ENCODE measurements at regions not wholly inside any gene's neighbourhood (a gene's known extent, or its start where the extent isn't known, plus 50 kb on each side); places are given as distances from the start of the nearest gene placed in this dataset.

DNA sequence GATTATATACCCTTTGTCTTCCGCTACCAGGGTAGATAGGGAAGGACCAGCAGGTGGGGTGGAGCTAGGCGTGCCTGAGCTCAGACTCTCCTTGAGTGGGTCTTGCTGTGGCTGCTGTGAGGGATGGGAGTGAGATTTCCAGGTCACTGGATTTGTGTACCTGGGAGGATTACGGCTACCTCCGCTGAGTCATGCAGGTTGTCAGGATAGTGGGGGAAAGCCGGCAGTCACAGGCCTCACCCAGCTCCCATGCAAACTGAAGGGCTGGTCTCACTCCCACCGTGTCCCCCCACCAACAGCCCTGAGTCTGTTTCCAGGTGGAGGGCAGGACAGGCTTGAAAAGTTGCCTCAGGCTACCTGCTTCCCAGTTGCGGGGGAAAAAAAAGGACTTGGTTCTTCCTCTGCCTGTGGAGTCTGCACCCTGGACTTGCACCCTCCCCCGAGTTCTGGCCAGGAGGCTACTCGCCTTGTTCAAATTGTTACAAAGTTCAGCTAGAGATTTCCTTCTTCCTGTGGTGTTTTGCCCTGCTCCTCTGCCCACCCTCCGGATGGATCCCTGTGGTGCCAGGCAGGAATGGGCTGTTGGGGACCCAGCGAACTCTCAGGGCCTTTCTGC, 268.3 kb downstream of the VAPA start:
- Mint-ChIP-seq H3K27ac (ENCODE audit: unreplicated experiment) (no peak overlapping the region), H3K9me3 (ENCODE audit: unreplicated experiment) (no peaks in the 10 kb centered on the region), H3K27me3 (ENCODE audit: low read depth, unreplicated experiment) (peaks cover 18% of the 10 kb centered on the region), H3K4me1 (ENCODE audit: low read depth, unreplicated experiment) (no peaks in the 10 kb centered on the region), H3K36me3 (ENCODE audit: low read depth, unreplicated experiment) (no peaks in the 10 kb centered on the region), H3K4me3 (ENCODE audit: unreplicated experiment) (no peak overlapping the region)
- Histone ChIP-seq H2AFZ (ENCODE audit: low read depth, low read length) (no peak overlapping the region), H3K36me3 (ENCODE audit: insufficient read depth, low read length) (no peaks in the 10 kb centered on the region), H3K79me2 (ENCODE audit: insufficient read depth, low read length) (no peaks in the 10 kb centered on the region), H3K27me3 (ENCODE audit: insufficient read depth, low read length) (no peaks in the 10 kb centered on the region), H3K4me1 (ENCODE audit: insufficient read depth, low read length) (no peaks in the 10 kb centered on the region), H3K9me3 (ENCODE audit: insufficient read depth, low read depth, low read length) (no peaks in the 10 kb centered on the region), H3K4me3 (ENCODE audit: insufficient read depth, low read depth, low read length) (no peak overlapping the region), H4K20me1 (ENCODE audit: insufficient read depth, low read length) (no peaks in the 10 kb centered on the region), H3K9ac (ENCODE audit: low read length) (no peak overlapping the region), H3K4me2 (ENCODE audit: low read length) (no peak overlapping the region), H3K27ac (ENCODE audit: low read depth, low read length) (no peak overlapping the region)
- FAIRE-seq (no peak), DNase-seq (ENCODE audit: low read depth) (no peak)
- TF ChIP-seq, protein P1, sequence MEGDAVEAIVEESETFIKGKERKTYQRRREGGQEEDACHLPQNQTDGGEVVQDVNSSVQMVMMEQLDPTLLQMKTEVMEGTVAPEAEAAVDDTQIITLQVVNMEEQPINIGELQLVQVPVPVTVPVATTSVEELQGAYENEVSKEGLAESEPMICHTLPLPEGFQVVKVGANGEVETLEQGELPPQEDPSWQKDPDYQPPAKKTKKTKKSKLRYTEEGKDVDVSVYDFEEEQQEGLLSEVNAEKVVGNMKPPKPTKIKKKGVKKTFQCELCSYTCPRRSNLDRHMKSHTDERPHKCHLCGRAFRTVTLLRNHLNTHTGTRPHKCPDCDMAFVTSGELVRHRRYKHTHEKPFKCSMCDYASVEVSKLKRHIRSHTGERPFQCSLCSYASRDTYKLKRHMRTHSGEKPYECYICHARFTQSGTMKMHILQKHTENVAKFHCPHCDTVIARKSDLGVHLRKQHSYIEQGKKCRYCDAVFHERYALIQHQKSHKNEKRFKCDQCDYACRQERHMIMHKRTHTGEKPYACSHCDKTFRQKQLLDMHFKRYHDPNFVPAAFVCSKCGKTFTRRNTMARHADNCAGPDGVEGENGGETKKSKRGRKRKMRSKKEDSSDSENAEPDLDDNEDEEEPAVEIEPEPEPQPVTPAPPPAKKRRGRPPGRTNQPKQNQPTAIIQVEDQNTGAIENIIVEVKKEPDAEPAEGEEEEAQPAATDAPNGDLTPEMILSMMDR (IDR thresholded peaks at IDR 0.05; ENCODE audit: insufficient read depth, low read depth, low read length): no peak
- TF ChIP-seq EZH2 (IDR thresholded peaks at IDR 0.05; ENCODE audit: insufficient read depth, low read length): no peak

DNA sequence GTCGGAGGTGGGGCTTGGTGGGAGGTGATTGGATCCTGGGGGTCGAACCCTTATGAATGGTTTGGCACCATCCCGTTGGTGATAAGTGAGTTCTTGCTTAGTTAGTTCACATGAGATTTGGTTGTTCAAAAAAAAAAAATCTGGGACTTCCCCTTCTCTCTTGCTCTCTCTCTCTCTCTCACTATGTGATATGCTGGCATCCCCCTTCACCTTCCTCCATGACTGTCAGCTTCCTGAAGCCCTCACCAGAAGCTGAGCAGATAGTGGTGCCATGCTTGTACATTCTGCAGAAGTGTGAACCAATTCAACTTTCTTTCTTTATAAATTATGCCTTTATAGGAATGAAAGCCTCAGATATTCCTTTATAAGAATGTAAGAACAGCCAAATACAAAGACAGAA, 269.7 kb upstream of the APCDD1 start:
- peaks cover under 1% of the 10 kb centered on the region for H3K4me1 ChIP-seq (ENCODE audit: insufficient read depth, low read length)
- no peak for FAIRE-seq
- H3K36me3 ChIP-seq (ENCODE audit: insufficient read depth, low read length): no peaks in the 10 kb centered on the region
- no peak overlapping the region for H3K9ac ChIP-seq (ENCODE audit: low read length)
- no peak for TF ChIP-seq EZH2 (IDR thresholded peaks at IDR 0.05; ENCODE audit: insufficient read depth, low read length)
- TF ChIP-seq, protein P1 (IDR thresholded peaks at IDR 0.05; ENCODE audit: insufficient read depth, low read depth, low read length): no peak
- no peaks in the 10 kb centered on the region for H3K9me3 Mint-ChIP-seq (ENCODE audit: unreplicated experiment)
- H3K27ac Mint-ChIP-seq (ENCODE audit: unreplicated experiment): no peak overlapping the region
- H3K27me3 ChIP-seq (ENCODE audit: insufficient read depth, low read length): no peaks in the 10 kb centered on the region
- H4K20me1 ChIP-seq (ENCODE audit: insufficient read depth, low read length): no peaks in the 10 kb centered on the region
- H3K27me3 Mint-ChIP-seq (ENCODE audit: low read depth, unreplicated experiment): peaks cover 7% of the 10 kb centered on the region
- H3K27ac ChIP-seq (ENCODE audit: low read depth, low read length): no peak overlapping the region
- DNase-seq (ENCODE audit: low read depth): no peak
- H3K9me3 ChIP-seq (ENCODE audit: insufficient read depth, low read depth, low read length): no peaks in the 10 kb centered on the region
- peaks cover 3% of the 10 kb centered on the region for H3K4me1 Mint-ChIP-seq (ENCODE audit: low read depth, unreplicated experiment)
- no peak overlapping the region for H3K4me2 ChIP-seq (ENCODE audit: low read length)
- H3K79me2 ChIP-seq (ENCODE audit: insufficient read depth, low read length): no peaks in the 10 kb centered on the region
- H2AFZ ChIP-seq (ENCODE audit: low read depth, low read length): no peak overlapping the region
- H3K4me3 ChIP-seq (ENCODE audit: insufficient read depth, low read depth, low read length): no peak overlapping the region
- no peak overlapping the region for H3K4me3 Mint-ChIP-seq (ENCODE audit: unreplicated experiment)
- no peaks in the 10 kb centered on the region for H3K36me3 Mint-ChIP-seq (ENCODE audit: low read depth, unreplicated experiment)

DNA sequence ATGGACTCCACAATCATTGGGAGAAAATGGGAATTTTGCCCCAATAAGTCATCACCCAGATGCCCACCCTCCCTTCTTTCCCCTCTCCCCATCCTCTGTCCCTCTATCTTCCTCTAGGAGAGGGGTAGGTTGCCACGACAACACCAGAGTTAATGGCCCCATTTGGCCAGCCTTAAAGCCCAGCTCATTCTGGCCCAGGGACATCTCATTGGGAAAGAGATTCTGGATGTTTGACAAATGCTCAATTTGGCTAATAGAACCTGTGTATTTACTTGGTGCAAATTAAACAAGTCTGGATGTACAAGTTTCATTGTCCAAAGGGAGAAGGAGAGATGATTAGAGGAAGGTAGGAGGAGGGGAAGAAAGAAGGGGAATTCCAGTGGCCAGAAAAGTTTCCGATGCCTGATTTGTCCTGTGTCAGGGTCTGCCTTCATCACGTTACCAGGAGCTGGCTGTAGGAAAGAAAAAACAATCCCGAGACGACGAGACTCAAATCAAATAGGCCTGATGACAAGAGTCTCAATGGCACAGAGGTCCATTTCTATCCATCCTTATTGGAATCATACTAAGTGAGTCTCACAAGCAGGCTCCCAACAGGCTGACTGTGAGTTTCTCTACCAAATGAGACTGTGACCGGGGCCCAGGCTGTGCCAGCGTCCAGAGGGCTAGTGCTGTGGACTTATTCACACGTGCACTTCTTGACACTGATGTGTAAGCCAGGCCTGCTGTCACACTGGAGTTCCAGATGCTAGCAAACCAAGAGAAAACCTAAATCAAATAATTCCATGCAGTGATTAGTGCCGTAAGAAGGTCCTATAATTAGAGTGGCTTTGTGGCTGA, 265.2 kb upstream of the APCDD1 start:
- Histone ChIP-seq H3K27ac (ENCODE audit: low read depth, low read length) (no peak overlapping the region), H3K27me3 (ENCODE audit: insufficient read depth, low read length) (no peaks in the 10 kb centered on the region), H3K36me3 (ENCODE audit: insufficient read depth, low read length) (no peaks in the 10 kb centered on the region), H4K20me1 (ENCODE audit: insufficient read depth, low read length) (no peaks in the 10 kb centered on the region), H2AFZ (ENCODE audit: low read depth, low read length) (no peak overlapping the region), H3K79me2 (ENCODE audit: insufficient read depth, low read length) (no peaks in the 10 kb centered on the region), H3K4me2 (ENCODE audit: low read length) (no peak overlapping the region), H3K4me3 (ENCODE audit: insufficient read depth, low read depth, low read length) (no peak overlapping the region), H3K9me3 (ENCODE audit: insufficient read depth, low read depth, low read length) (no peaks in the 10 kb centered on the region), H3K9ac (ENCODE audit: low read length) (no peak overlapping the region), H3K4me1 (ENCODE audit: insufficient read depth, low read length) (peaks cover 17% of the 10 kb centered on the region)
- H3K4me1 Mint-ChIP-seq (ENCODE audit: low read depth, unreplicated experiment): peaks cover 18% of the 10 kb centered on the region
- H3K27me3 Mint-ChIP-seq (ENCODE audit: low read depth, unreplicated experiment): peaks cover 1% of the 10 kb centered on the region
- no peak overlapping the region for H3K4me3 Mint-ChIP-seq (ENCODE audit: unreplicated experiment)
- TF ChIP-seq, protein P1 (IDR thresholded peaks at IDR 0.05; ENCODE audit: insufficient read depth, low read depth, low read length): no peak
- no peak for TF ChIP-seq EZH2 (IDR thresholded peaks at IDR 0.05; ENCODE audit: insufficient read depth, low read length)
- DNase-seq (ENCODE audit: low read depth): no peak
- no peaks in the 10 kb centered on the region for H3K9me3 Mint-ChIP-seq (ENCODE audit: unreplicated experiment)
- no peak for FAIRE-seq
- H3K27ac Mint-ChIP-seq (ENCODE audit: unreplicated experiment): no peak overlapping the region
- no peaks in the 10 kb centered on the region for H3K36me3 Mint-ChIP-seq (ENCODE audit: low read depth, unreplicated experiment)

Data from astrocyte (in vitro differentiated cells and primary cell).